ENCODE measurements at regions not wholly inside any gene's neighbourhood (a gene's known extent, or its start where the extent isn't known, plus 50 kb on each side); places are given as distances from the start of the nearest gene placed in this dataset.
"Not testable (repeated sequence)": the region's sequence is repeated elsewhere in the genome, so short reads cannot be mapped to it uniquely, and the experiment has no call there.

GRCh38 chr1:143873650-143874049 is 98.1 kb downstream of the FAM72C start:
- CTCF ChIA-PET (ENCODE audit: low intra/inter-chr PET ratio, low total read pairs); H3K4me2 ChIP-seq (ENCODE audit: low read depth, low read length); H3K4me1 ChIP-seq (ENCODE audit: insufficient read depth, low read length); DNase-seq (ENCODE audit: low spot score); H3K79me2 ChIP-seq (ENCODE audit: insufficient read depth, low read length); H3K27ac ChIP-seq (ENCODE audit: extremely low read length, insufficient read depth, low read length); ATAC-seq; H4K20me1 ChIP-seq (ENCODE audit: insufficient read depth, low read length); H3K9ac ChIP-seq (ENCODE audit: insufficient read depth, low read depth, low read length); BruUV-seq (replicated peaks); H3K27me3 ChIP-seq (ENCODE audit: control insufficient read depth in 1 of 2, insufficient read depth in 2 of 2, low read length in 2 of 2); in situ Hi-C loops (cut with HindIII; ENCODE audit: extremely low pct_ligation_motif_present, low pct_unique_long_range_greater_than_20kb); H2AFZ ChIP-seq (ENCODE audit: low read length); H3K4me3 ChIP-seq (replicated peaks in 1 of 3; ENCODE audit: insufficient read depth in 1 of 3, low read depth in 2 of 3, low read length in 3 of 3); FAIRE-seq; POLR2A ChIA-PET; H3K9me3 ChIP-seq (ENCODE audit: low read length); intact Hi-C loops (cut with micrococcal nuclease; ENCODE audit: unreplicated experiment); H3K36me3 ChIP-seq (replicated peaks in 1 of 2; ENCODE audit: control insufficient read depth in 1 of 2, insufficient read depth in 2 of 2, low read length in 2 of 2): not testable (repeated sequence)
- 4% methylated on average over 2 of the region's 5 CpGs for WGBS (ENCODE audit: low lambda C conversion rate)

DNA sequence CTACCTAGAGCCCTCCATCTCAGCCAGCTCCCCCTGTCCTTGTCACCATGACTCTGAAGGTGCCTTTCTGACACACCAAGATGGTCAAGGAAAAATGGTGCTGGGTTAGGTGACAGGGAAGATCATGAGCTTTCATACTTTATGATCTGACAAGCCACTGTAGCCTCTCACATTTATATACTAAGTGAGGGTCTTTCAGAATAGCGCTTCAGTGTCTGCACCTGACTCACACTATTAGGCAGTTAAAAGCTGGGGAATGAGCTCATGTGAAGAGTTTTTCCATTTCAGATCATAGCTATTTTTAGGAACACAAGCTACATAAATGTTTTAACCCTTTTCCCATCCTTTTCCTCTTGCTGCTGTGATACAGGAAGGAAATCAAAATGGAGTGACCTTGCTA is 101.4 kb downstream of the FAM72C start:
- POLR2A ChIA-PET; H4K20me1 ChIP-seq (ENCODE audit: insufficient read depth, low read length); CTCF ChIA-PET (ENCODE audit: low intra/inter-chr PET ratio, low total read pairs); H3K9me3 ChIP-seq (ENCODE audit: low read length); H3K27ac ChIP-seq (ENCODE audit: extremely low read length, insufficient read depth, low read length); H3K27me3 ChIP-seq (ENCODE audit: control insufficient read depth in 1 of 2, insufficient read depth in 2 of 2, low read length in 2 of 2); intact Hi-C loops (cut with micrococcal nuclease; ENCODE audit: unreplicated experiment); H3K36me3 ChIP-seq (replicated peaks in 1 of 2; ENCODE audit: control insufficient read depth in 1 of 2, insufficient read depth in 2 of 2, low read length in 2 of 2); ATAC-seq; H3K4me2 ChIP-seq (ENCODE audit: low read depth, low read length); DNase-seq (ENCODE audit: low spot score); H3K79me2 ChIP-seq (ENCODE audit: insufficient read depth, low read length); H3K4me3 ChIP-seq (replicated peaks in 1 of 3; ENCODE audit: insufficient read depth in 1 of 3, low read depth in 2 of 3, low read length in 3 of 3); H2AFZ ChIP-seq (ENCODE audit: low read length); FAIRE-seq; H3K9ac ChIP-seq (ENCODE audit: insufficient read depth, low read depth, low read length); in situ Hi-C loops (cut with HindIII; ENCODE audit: extremely low pct_ligation_motif_present, low pct_unique_long_range_greater_than_20kb); H3K4me1 ChIP-seq (ENCODE audit: insufficient read depth, low read length); BruUV-seq (replicated peaks): not testable (repeated sequence)
- WGBS (ENCODE audit: low lambda C conversion rate) = 0% methylated on average over 1 of the region's 1 CpG

- WGBS (ENCODE audit: low lambda C conversion rate) = 0% methylated on average over 3 of the region's 5 CpGs
- H3K9me3 ChIP-seq (ENCODE audit: low read length); in situ Hi-C loops (cut with HindIII; ENCODE audit: extremely low pct_ligation_motif_present, low pct_unique_long_range_greater_than_20kb); H3K27me3 ChIP-seq (ENCODE audit: control insufficient read depth in 1 of 2, insufficient read depth in 2 of 2, low read length in 2 of 2); H3K27ac ChIP-seq (ENCODE audit: extremely low read length, insufficient read depth, low read length); H3K79me2 ChIP-seq (ENCODE audit: insufficient read depth, low read length); ATAC-seq; H2AFZ ChIP-seq (ENCODE audit: low read length); H3K4me1 ChIP-seq (ENCODE audit: insufficient read depth, low read length); H3K9ac ChIP-seq (ENCODE audit: insufficient read depth, low read depth, low read length); intact Hi-C loops (cut with micrococcal nuclease; ENCODE audit: unreplicated experiment); H4K20me1 ChIP-seq (ENCODE audit: insufficient read depth, low read length); H3K4me2 ChIP-seq (ENCODE audit: low read depth, low read length); POLR2A ChIA-PET; H3K4me3 ChIP-seq (replicated peaks in 1 of 3; ENCODE audit: insufficient read depth in 1 of 3, low read depth in 2 of 3, low read length in 3 of 3); BruUV-seq (replicated peaks); FAIRE-seq; H3K36me3 ChIP-seq (replicated peaks in 1 of 2; ENCODE audit: control insufficient read depth in 1 of 2, insufficient read depth in 2 of 2, low read length in 2 of 2); CTCF ChIA-PET (ENCODE audit: low intra/inter-chr PET ratio, low total read pairs); DNase-seq (ENCODE audit: low spot score): not testable (repeated sequence)
Observed at GRCh38 chr1:143867590-143868220, 104.1 kb downstream of the FAM72C start.

GRCh38 chr1:143863901-143864520 is 107.8 kb downstream of the FAM72C start:
- H3K9me3 ChIP-seq (ENCODE audit: low read length); H3K36me3 ChIP-seq (replicated peaks in 1 of 2; ENCODE audit: control insufficient read depth in 1 of 2, insufficient read depth in 2 of 2, low read length in 2 of 2); POLR2A ChIA-PET; H3K79me2 ChIP-seq (ENCODE audit: insufficient read depth, low read length); H3K27me3 ChIP-seq (ENCODE audit: control insufficient read depth in 1 of 2, insufficient read depth in 2 of 2, low read length in 2 of 2); H3K9ac ChIP-seq (ENCODE audit: insufficient read depth, low read depth, low read length); H3K4me3 ChIP-seq (replicated peaks in 1 of 3; ENCODE audit: insufficient read depth in 1 of 3, low read depth in 2 of 3, low read length in 3 of 3); intact Hi-C loops (cut with micrococcal nuclease; ENCODE audit: unreplicated experiment); CTCF ChIA-PET (ENCODE audit: low intra/inter-chr PET ratio, low total read pairs); BruUV-seq (replicated peaks); H3K4me2 ChIP-seq (ENCODE audit: low read depth, low read length); ATAC-seq; DNase-seq (ENCODE audit: low spot score); H3K4me1 ChIP-seq (ENCODE audit: insufficient read depth, low read length); in situ Hi-C loops (cut with HindIII; ENCODE audit: extremely low pct_ligation_motif_present, low pct_unique_long_range_greater_than_20kb); H3K27ac ChIP-seq (ENCODE audit: extremely low read length, insufficient read depth, low read length); H4K20me1 ChIP-seq (ENCODE audit: insufficient read depth, low read length); FAIRE-seq; H2AFZ ChIP-seq (ENCODE audit: low read length): not testable (repeated sequence)
- 0% methylated on average over 1 of the region's 1 CpG for WGBS (ENCODE audit: low lambda C conversion rate)
